OCI-LY7 (cell line): ENCODE measurements at regions not wholly inside any gene's neighbourhood (a gene's known extent, or its start where the extent isn't known, plus 50 kb on each side); places are given as distances from the start of the nearest gene placed in this dataset.

Source experiments
- BruUV-seq: library from RNA; stranded (reverse); fragments of 400-500 nt; replicated peaks from 2 replicates; lab custom pipeline; 2021; lab: Mats Ljungman, UMichigan
- CTCF ChIA-PET: fragments of 300-600 bp; sonication (Branson Sonifier 250); formaldehyde crosslinking; loops from one replicate; lab custom pipeline; 2022; ENCODE audit warnings: antibody characterized with exemption; ENCODE audit not compliant: unreplicated experiment; lab: Charles Lee
- POLR2A ChIA-PET: fragments of 300-600 bp; sonication (Branson Sonifier 250); formaldehyde crosslinking; loops from one replicate; lab custom pipeline; 2022; ENCODE audit warnings: antibody characterized with exemption; lab: Charles Lee
- DNase-seq: peaks from one replicate; pipeline ENCODE4 v3.0.0-alpha.2; 2015; ENCODE audit warnings: low spot score
- H2AFZ ChIP-seq: fragments of 200-600 bp; sonication (generic), shearing (Covaris generic); 2 replicates; pipeline ENCODE4 v1.6.1; 2014; ENCODE audit warnings: mild to moderate bottlenecking, antibody characterized with exemption, low read length, moderate library complexity
- H3K27ac ChIP-seq: fragments of 200-600 bp; sonication (generic); 2 replicates; pipeline ENCODE4 v1.5.1; 2014; ENCODE audit warnings: mixed run types, low read depth, mild to moderate bottlenecking, moderate library complexity, low read length, inconsistent platforms; ENCODE audit not compliant: poor library complexity, severe bottlenecking
- H3K36me3 ChIP-seq: fragments of 200-600 bp; sonication (generic); 2 replicates; pipeline ENCODE4 v1.6.1; 2014; ENCODE audit warnings: mild to moderate bottlenecking, antibody characterized with exemption, low read length, moderate library complexity, mixed read lengths; ENCODE audit not compliant: insufficient read depth
- H3K4me1 ChIP-seq: fragments of 200-600 bp; sonication (generic); 2 replicates; pipeline ENCODE4 v1.5.1; 2014; ENCODE audit warnings: mild to moderate bottlenecking, low read length; ENCODE audit not compliant: insufficient read depth, poor library complexity, severe bottlenecking
- H3K4me2 ChIP-seq: fragments of 200-600 bp; sonication (generic); 2 replicates; pipeline ENCODE4 v1.6.1; 2014; ENCODE audit warnings: mild to moderate bottlenecking, low read length
- H3K4me3 ChIP-seq: fragments of 200-600 bp; sonication (generic); 2 replicates; pipeline ENCODE4 v1.5.1; 2014; ENCODE audit warnings: mild to moderate bottlenecking, low read depth, low read length; ENCODE audit not compliant: poor library complexity, severe bottlenecking
- H3K79me2 ChIP-seq: fragments of 200-600 bp; sonication (generic); 2 replicates; pipeline ENCODE4 v1.6.1; 2016; ENCODE audit warnings: low read depth, mild to moderate bottlenecking, low read length, moderate library complexity, mixed read lengths; ENCODE audit not compliant: insufficient read depth
- H3K9me2 ChIP-seq: fragments of 200-600 bp; sonication (generic); 2 replicates; pipeline ENCODE4 v1.6.1; 2016; ENCODE audit warnings: mild to moderate bottlenecking, low read length, mixed read lengths; ENCODE audit not compliant: insufficient read depth
- H3K9me3 ChIP-seq: fragments of 200-600 bp; sonication (generic); 2 replicates; pipeline ENCODE4 v1.6.1; 2014; ENCODE audit warnings: mild to moderate bottlenecking, mixed run types, low read length, mixed read lengths
- H4K20me1 ChIP-seq: fragments of 200-600 bp; sonication (generic); 2 replicates; pipeline ENCODE4 v1.6.1; 2014; ENCODE audit warnings: mild to moderate bottlenecking, antibody characterized with exemption, low read length, moderate library complexity, mixed read lengths; ENCODE audit not compliant: insufficient read depth
- EZH2phosphoT487 ChIP-seq: fragments of 200-600 bp; sonication (generic); IDR thresholded peaks from 2 replicates; pipeline ENCODE4 v1.6.1; 2018; ENCODE audit warnings: low read depth, borderline replicate concordance, mild to moderate bottlenecking, mixed run types, antibody characterized with exemption, low read length, moderate library complexity, mixed read lengths
- intact Hi-C: fragments of 100-400 bp; cut with micrococcal nuclease; formaldehyde crosslinking; loops from one replicate; pipeline ENCODE4 v1.10.0; 2022; ENCODE audit not compliant: unreplicated experiment
- TF ChIP-seq, protein P1 (sequence below): fragments of 200-600 bp; sonication (generic); conservative IDR thresholded peaks from 2 replicates; pipeline ENCODE4 v1.5.1; 2014; ENCODE audit warnings: mild to moderate bottlenecking, antibody characterized with exemption, low read length, moderate library complexity, mixed read lengths

DNA sequence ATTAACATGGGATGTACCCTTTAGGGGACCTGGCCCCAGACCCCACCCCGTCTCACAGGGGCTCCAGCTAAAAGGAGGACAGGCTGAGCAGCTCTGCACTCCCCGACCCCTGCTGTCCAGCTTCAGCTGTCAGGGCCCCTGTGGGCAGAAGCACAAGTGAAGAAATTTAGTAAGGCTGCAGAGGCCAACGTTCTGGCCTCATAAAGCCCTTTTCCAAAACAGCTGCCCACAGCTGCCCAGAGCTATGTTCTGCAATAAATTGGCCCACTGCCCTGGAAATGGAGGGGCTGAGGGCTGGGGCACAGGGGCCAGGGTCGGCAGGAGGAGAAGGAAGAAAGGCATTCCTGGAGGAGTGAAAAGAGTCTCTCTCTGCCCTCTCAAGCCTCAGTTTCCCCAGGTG lies 357.1 kb downstream of the BCL11B start:
- no peak overlapping the region for H2AFZ ChIP-seq
- H3K4me2 ChIP-seq = no peak overlapping the region
- H3K27ac ChIP-seq = no peak overlapping the region
- POLR2A ChIA-PET = interaction anchor here (0.7 to 0.9 kb wide), 2 partner anchors 71 to 1068 kb away, joined by 3 to 4 read pairs; no protein-coding TSS in a partner anchor
- DNase-seq = no peak
- no peaks in the 10 kb centered on the region for H3K9me3 ChIP-seq
- no peaks in the 10 kb centered on the region for H3K9me2 ChIP-seq
- no peaks in the 10 kb centered on the region for H3K79me2 ChIP-seq
- H3K4me3 ChIP-seq = no peak overlapping the region
- intact Hi-C loops = no loop called here
- BruUV-seq = no TSS peak
- H3K4me1 ChIP-seq = peaks cover 15% of the 10 kb centered on the region
- no peaks in the 10 kb centered on the region for H4K20me1 ChIP-seq
- CTCF ChIA-PET = no interaction called here
- TF ChIP-seq EZH2phosphoT487 = no peak
- TF ChIP-seq, protein P1, sequence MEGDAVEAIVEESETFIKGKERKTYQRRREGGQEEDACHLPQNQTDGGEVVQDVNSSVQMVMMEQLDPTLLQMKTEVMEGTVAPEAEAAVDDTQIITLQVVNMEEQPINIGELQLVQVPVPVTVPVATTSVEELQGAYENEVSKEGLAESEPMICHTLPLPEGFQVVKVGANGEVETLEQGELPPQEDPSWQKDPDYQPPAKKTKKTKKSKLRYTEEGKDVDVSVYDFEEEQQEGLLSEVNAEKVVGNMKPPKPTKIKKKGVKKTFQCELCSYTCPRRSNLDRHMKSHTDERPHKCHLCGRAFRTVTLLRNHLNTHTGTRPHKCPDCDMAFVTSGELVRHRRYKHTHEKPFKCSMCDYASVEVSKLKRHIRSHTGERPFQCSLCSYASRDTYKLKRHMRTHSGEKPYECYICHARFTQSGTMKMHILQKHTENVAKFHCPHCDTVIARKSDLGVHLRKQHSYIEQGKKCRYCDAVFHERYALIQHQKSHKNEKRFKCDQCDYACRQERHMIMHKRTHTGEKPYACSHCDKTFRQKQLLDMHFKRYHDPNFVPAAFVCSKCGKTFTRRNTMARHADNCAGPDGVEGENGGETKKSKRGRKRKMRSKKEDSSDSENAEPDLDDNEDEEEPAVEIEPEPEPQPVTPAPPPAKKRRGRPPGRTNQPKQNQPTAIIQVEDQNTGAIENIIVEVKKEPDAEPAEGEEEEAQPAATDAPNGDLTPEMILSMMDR = no peak
- H3K36me3 ChIP-seq = no peaks in the 10 kb centered on the region

DNA sequence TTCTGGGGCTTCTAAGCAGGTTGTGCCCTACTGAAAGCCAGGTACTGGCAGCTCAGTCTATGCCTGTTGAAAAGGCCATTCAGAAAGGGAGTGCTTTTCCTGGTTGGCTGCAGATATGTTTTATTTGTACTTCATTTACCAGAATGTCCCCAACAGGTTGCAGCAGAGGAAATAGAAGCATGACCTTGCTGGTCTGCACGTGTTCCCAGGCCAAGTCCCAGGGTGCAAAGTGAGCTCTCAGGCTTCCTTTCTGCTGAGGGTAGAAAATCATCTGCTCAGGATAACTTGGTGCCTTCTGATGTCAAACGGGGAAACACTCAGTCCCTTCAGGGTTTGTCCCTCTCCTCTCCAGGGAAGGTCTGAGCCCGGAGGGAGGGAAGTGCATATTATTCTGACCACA lies 356.4 kb downstream of the BCL11B start:
- no peak overlapping the region for H2AFZ ChIP-seq
- CTCF ChIA-PET = no interaction called here
- TF ChIP-seq, protein P1 = no peak
- no peak for TF ChIP-seq EZH2phosphoT487
- no peak for DNase-seq
- H3K79me2 ChIP-seq = no peaks in the 10 kb centered on the region
- no peaks in the 10 kb centered on the region for H3K36me3 ChIP-seq
- peaks cover 15% of the 10 kb centered on the region for H3K4me1 ChIP-seq
- BruUV-seq = no TSS peak
- no peak overlapping the region for H3K4me3 ChIP-seq
- intact Hi-C loops = no loop called here
- H4K20me1 ChIP-seq = no peaks in the 10 kb centered on the region
- POLR2A ChIA-PET = no interaction called here
- H3K4me2 ChIP-seq = no peak overlapping the region
- no peaks in the 10 kb centered on the region for H3K9me2 ChIP-seq
- no peak overlapping the region for H3K27ac ChIP-seq
- H3K9me3 ChIP-seq = no peaks in the 10 kb centered on the region

DNA sequence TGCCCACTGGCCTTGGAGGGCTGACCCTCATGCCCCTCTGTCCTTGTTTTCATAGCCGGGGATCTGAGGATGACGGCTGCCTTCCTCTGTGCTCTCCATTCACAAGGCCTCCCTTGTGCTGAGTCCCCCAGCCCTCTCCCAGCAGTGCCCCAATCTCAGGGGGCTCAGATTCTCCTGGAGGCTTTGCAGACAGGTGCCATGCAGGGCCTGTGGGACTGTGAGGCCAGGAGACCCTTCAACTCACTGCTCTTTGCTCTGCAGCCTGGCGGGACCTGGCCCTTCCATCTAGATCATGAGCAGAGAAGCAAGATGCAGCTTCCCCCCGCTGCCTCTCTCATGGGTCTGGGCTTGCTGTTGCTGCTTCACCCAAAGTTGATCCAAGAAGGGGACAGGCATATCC lies 356.0 kb downstream of the BCL11B start:
- Histone ChIP-seq H3K9me2 (no peaks in the 10 kb centered on the region), H3K27ac (no peak overlapping the region), H3K9me3 (no peaks in the 10 kb centered on the region), H2AFZ (no peak overlapping the region), H3K4me3 (no peak overlapping the region), H4K20me1 (no peaks in the 10 kb centered on the region), H3K36me3 (no peaks in the 10 kb centered on the region), H3K4me1 (peaks cover 15% of the 10 kb centered on the region), H3K79me2 (no peaks in the 10 kb centered on the region), H3K4me2 (no peak overlapping the region)
- BruUV-seq = no TSS peak
- TF ChIP-seq, protein P1 = no peak
- no peak for TF ChIP-seq EZH2phosphoT487
- POLR2A ChIA-PET = no interaction called here
- CTCF ChIA-PET = no interaction called here
- no peak for DNase-seq
- intact Hi-C loops = no loop called here
